OCI-LY3 (cell line): ENCODE measurements at regions not wholly inside any gene's neighbourhood (a gene's known extent, or its start where the extent isn't known, plus 50 kb on each side); places are given as distances from the start of the nearest gene placed in this dataset.

Experiments used
- CTCF ChIP-seq: fragments of 200-600, 300-600 bp; sonication (generic); IDR thresholded peaks from 2 replicates; pipeline ENCODE4 v1.5.1; 2014; ENCODE audit warnings: antibody characterized with exemption, low read length, low read depth
- EZH2phosphoT487 ChIP-seq: fragments of 200-600 bp; shearing (Covaris generic); IDR thresholded peaks from 2 replicates; pipeline ENCODE4 v1.6.1; 2018; ENCODE audit warnings: antibody characterized with exemption, mixed run types, low read depth

- no peak for TF ChIP-seq EZH2phosphoT487
- no peak for TF ChIP-seq CTCF
Measured at GRCh38 chr12:126358806-126359205, 1293.6 kb downstream of the AACS start.
